ENCODE measurements at regions not wholly inside any gene's neighbourhood (a gene's known extent, or its start where the extent isn't known, plus 50 kb on each side); places are given as distances from the start of the nearest gene placed in this dataset.

- no peak for TF ChIP-seq CTCF (conservative IDR thresholded peaks at IDR 0.05)
- WGBS (ENCODE audit: extremely low coverage, insufficient read length, low lambda C conversion rate) = no CpG with 5 or more reads among the region's 20 CpGs
- Histone ChIP-seq H4K91ac (ENCODE audit: insufficient read length, low read depth, low read length) (no peak overlapping the region), H4K20me1 (ENCODE audit: control insufficient read depth, insufficient read depth, insufficient read length) (no peaks in the 10 kb centered on the region), H3K4me2 (ENCODE audit: insufficient read depth, insufficient read length, low read length) (peak overlapping the region; percentile 72), H3K9ac (ENCODE audit: extremely low read depth, insufficient read length, low read length) (peak overlapping the region; percentile 31), H4K5ac (ENCODE audit: insufficient read length, low read depth, low read length) (peak overlapping the region; percentile 69), H2BK5ac (ENCODE audit: insufficient read length, low read length) (no peak overlapping the region), H2BK15ac (ENCODE audit: low read depth, low read length) (no peak overlapping the region; the same call in 1 of the 2 replicates), H2AK5ac (ENCODE audit: insufficient read length, low read length) (no peak overlapping the region), H3K27ac (ENCODE audit: insufficient read length, low read depth, low read length) (peak overlapping the region; percentile 86), H3K9me3 (ENCODE audit: control insufficient read depth, low read depth, low read length) (no peaks in the 10 kb centered on the region), H3K23me2 (ENCODE audit: insufficient read length, low read depth, low read length, poor library complexity, severe bottlenecking) (peaks cover 10% of the 10 kb centered on the region), H3K79me2 (ENCODE audit: insufficient read depth, low read length) (no peaks in the 10 kb centered on the region), H3K4me1 (ENCODE audit: insufficient read depth, low read length) (peaks cover 12% of the 10 kb centered on the region), H3K27me3 (ENCODE audit: insufficient read depth, low read length) (no peaks in the 10 kb centered on the region), H3K23ac (ENCODE audit: insufficient read length, low read depth, low read length) (no peak overlapping the region), H4K8ac (replicated peaks; ENCODE audit: insufficient read length, low read depth, low read length) (no peak overlapping the region), H2BK120ac (ENCODE audit: low read depth, low read length, poor library complexity, severe bottlenecking) (no peak overlapping the region), H3T11ph (ENCODE audit: low read length) (no peak overlapping the region), H3K18ac (ENCODE audit: insufficient read length, low read depth, low read length) (peak overlapping the region; percentile 66), H2BK12ac (ENCODE audit: insufficient read length, low read depth, low read length) (peak overlapping the region; percentile 27), H3K56ac (ENCODE audit: insufficient read length, low read depth, low read length) (no peak overlapping the region), H3K4ac (ENCODE audit: low read depth, low read length) (no peak overlapping the region), H2BK20ac (ENCODE audit: low read depth, low read length, poor library complexity, severe bottlenecking) (no peak overlapping the region), H3K79me1 (ENCODE audit: insufficient read depth, low read depth, low read length, poor library complexity, severe bottlenecking) (no peaks in the 10 kb centered on the region), H3K14ac (ENCODE audit: insufficient read depth, low read length) (peak overlapping the region; percentile 60), H2AFZ (ENCODE audit: low read length) (peak overlapping the region; percentile 24)
- DNase-seq = peak; percentile 84
- Mint-ChIP-seq H3K36me3 (ENCODE audit: insufficient read depth in 1 of 3, low read depth in 3 of 3) (no peaks in the 10 kb centered on the region; a peak in 1 of 7 replicates), H3K27ac (peak overlapping the region; percentile 90 to 97 (median 96)), H3K4me3 (peak overlapping the region; percentile 58 to 82), H3K4me1 (peaks cover 36 to 55% of the 10 kb centered on the region in 2 experiments), H3K27me3 (ENCODE audit: low read depth) (peaks cover 4% of the 10 kb centered on the region; the same call in 1 of the 2 replicates), H3K9me3 (no peaks in the 10 kb centered on the region; a peak in 2 of 5 replicates)
Observed at GRCh38 chr13:26476111-26476781, 81.2 kb upstream of the WASF3 start.

All from H9 (cell line).